RWPE1 (cell line): ENCODE measurements at regions not wholly inside any gene's neighbourhood (a gene's known extent, or its start where the extent isn't known, plus 50 kb on each side); places are given as distances from the start of the nearest gene placed in this dataset.

Experiments
- CTCF ChIA-PET: fragments of 350-600 bp; sonication (Branson Sonifier 250); formaldehyde crosslinking; extraction: SDS; loops from one replicate; lab custom pipeline; 2021; lab: Yijun Ruan, JAX
- POLR2A ChIA-PET: fragments of 400-600 bp; formaldehyde crosslinking; extraction: SDS; loops from one replicate; lab custom pipeline; 2020; ENCODE audit warnings: antibody characterized with exemption; ENCODE audit not compliant: low non-redundant PET; lab: Yijun Ruan, JAX
- DNase-seq: peaks from one replicate; pipeline ENCODE4 v3.0.0; 2012; ENCODE audit warnings: low spot score
- H3K27ac ChIP-seq: fragments of 450-650 bp; 2 replicates; pipeline ENCODE4 v1.5.1; 2017
- CTCF ChIP-seq: fragments of 450-650 bp; conservative IDR thresholded peaks from 2 replicates; pipeline ENCODE4 v1.5.1; 2017; ENCODE audit warnings: low read depth, mild to moderate bottlenecking

- ChIA-PET POLR2A (no interaction called here), CTCF (interaction anchor here (0.6 kb wide), 2 partner anchors 217 to 302 kb away, joined by 3 read pairs; no protein-coding TSS in a partner anchor)
- no peak for TF ChIP-seq CTCF
- peak overlapping the region; percentile 69 for H3K27ac ChIP-seq
- DNase-seq = peak; percentile 4
Measured at GRCh38 chr4:181968371-181968770, 274.8 kb upstream of the TENM3 start.

GRCh38 chr4:181969151-181969550 is 274.1 kb upstream of the TENM3 start:
- ChIA-PET CTCF (interaction anchor here (0.6 kb wide), 2 partner anchors 44 to 303 kb away, joined by 3 read pairs; no protein-coding TSS in a partner anchor), POLR2A (no interaction called here)
- H3K27ac ChIP-seq = no peak overlapping the region
- no peak for DNase-seq
- no peak for TF ChIP-seq CTCF

GRCh38 chr4:181970366-181970765 is 272.8 kb upstream of the TENM3 start:
- DNase-seq = no peak
- ChIA-PET POLR2A (no interaction called here), CTCF (interaction anchor here (0.6 kb wide), 3 partner anchors 58 to 465 kb away, joined by 3 to 4 read pairs (median 3); no protein-coding TSS in a partner anchor)
- no peak overlapping the region for H3K27ac ChIP-seq
- TF ChIP-seq CTCF = no peak

GRCh38 chr4:181971411-181971810 is 271.8 kb upstream of the TENM3 start:
- TF ChIP-seq CTCF = no peak
- ChIA-PET CTCF (no interaction called here), POLR2A (no interaction called here)
- no peak for DNase-seq
- H3K27ac ChIP-seq = peak overlapping the region; percentile 85

GRCh38 chr4:181971973-181972372 is 271.2 kb upstream of the TENM3 start:
- no peak for TF ChIP-seq CTCF
- peak; percentile 7 for DNase-seq
- H3K27ac ChIP-seq = peak overlapping the region; percentile 85
- ChIA-PET POLR2A (no interaction called here), CTCF (no interaction called here)

GRCh38 chr4:181976764-181977163 is 266.4 kb upstream of the TENM3 start:
- POLR2A ChIA-PET = no interaction called here

More at GRCh38 chr4:181976764-181977163, 266.4 kb upstream of the TENM3 start:
- CTCF ChIA-PET = no interaction called here
- no peak overlapping the region for H3K27ac ChIP-seq
- no peak for DNase-seq
- TF ChIP-seq CTCF = no peak
